Fibroblast of upper back skin (primary cell): ENCODE measurements at regions not wholly inside any gene's neighbourhood (a gene's known extent, or its start where the extent isn't known, plus 50 kb on each side); places are given as distances from the start of the nearest gene placed in this dataset.

Source experiments
- DNase-seq: peaks from one replicate; pipeline ENCODE4 v3.0.0-alpha.2; 2013

DNA sequence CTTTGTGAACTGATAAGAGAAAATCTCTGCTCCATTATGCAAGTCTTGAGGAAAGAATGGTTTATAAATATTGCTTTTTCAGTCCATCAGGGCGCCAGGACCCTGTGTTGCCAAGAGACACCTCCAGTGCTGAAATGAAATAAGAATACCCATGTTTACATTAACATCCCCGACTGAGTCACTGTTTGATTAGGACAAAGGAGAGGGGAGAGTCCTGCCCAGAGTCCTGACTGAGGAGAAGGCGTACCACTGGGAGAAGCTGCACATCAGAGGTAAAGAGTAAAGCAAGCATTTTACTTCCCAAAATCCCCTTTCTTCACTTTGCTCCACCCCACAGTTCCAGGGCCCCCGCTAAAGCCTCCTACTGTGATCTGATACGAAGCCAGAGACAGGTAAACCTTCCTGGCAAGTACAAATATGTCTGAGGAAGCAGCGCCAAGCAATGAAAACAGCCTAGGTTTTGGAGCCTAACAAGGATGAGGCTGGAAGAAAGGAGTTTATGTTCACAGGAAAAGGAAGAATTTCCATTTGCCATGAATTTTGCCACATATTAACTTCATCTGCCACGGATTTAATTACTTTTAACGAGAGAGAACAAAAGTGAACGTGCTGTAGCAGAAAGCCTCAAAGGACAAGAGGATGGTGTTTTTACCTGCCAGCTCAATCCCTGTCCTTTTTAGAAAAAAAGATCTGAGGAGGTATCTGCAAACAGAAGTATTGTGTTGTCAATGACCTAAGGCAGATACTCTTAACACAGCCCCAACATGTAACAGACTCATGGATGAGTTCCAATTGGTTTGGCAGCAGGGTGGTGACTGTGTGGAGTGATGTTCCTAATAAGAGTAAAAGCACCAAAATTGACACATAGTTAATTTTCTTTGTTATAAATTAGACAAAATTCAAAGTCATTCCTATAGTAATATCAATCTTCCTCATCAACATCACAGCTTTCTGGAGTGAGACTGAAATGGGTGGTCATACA lies 209.4 kb upstream of the TLE4 start:
- DNase-seq = peak; percentile 34

DNA sequence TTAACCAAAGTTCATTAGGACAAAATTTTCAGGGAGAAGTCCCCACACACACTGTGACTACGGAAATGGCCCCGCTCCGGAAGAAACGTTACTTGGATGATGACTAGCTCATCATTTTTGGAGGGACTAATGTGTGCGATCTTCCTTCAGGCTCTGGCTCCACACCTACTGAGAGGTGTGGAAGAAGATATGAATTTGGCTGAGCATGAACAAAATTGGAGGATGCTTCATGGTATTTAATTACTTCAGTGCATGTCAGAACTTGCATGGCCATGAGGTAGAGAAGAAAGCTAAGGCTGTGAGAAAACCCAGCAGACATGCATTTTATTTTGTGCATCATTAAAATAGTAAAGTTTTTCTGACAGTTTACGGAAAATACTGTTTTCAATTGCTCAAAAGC lies 202.1 kb upstream of the TLE4 start:
- no peak for DNase-seq

DNA sequence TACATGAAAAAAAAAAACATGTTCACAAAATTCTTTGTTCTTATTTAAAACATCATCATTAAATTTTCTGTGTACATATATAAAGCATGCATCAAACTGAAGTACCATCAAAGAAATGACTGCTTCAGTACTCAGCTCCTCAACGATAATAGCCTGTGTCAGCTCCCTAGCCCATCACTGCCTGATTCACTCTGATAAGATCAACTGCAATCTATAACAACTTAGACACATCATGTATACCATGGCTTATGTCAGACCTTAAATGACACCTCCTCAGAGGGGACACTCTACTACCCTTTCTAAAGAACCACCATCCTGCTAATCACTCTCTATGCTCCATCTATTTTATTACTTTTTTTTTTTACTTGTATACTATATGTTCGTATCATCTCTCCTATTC lies 200.5 kb upstream of the TLE4 start:
- DNase-seq = no peak

DNA sequence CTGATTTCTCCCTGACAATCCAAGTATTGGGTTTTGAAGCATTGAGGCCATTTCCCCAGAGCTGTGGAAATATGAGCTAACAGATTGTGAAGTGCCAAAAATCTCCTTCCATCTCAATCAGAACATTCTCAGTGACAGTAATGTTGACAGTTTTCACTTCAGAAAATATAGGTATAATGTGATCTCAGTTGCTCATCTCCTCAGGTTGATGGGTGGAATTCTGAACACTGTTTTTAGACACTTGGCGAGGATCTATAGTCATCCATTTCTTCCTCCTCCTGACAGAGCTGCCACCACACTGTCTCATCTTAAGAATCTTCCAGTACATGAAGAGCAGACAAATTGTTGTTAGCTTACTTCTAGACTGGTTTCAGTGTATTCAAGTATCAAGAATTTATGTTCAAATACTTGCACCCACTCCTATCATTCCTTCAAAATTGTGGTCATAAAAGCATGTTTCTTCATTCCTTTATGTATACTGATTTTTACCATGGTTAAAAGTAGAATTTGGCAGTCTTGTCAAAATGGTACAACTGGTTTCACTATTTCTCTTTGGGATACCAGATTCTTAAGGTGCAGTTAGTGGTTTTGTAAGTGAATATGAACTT lies 199.7 kb upstream of the TLE4 start:
- DNase-seq = peak; percentile 41

DNA sequence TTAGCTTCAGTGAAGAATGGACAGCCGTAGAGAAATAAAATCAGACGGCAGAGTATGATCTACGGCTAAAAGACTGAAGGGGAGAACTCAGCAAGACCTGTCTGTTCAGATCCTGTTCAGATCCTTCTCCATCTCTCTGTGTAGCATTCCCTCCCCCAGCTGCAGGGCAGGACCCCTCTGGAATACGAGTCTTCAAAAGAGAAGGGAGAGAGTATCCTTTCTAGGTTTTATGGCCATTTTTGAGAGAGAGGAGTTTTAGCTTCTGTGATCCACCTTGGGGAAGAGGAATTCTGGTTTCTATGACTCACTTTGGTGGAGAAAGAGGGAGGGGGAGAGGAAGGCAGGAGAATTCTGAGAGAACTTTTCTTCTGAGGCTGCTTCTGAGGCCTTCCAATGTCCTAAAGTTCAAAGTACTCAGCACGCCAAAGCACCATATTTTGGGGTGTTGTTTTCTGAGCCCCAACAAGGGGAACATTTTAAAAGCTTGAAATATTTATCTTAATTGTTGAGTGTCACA lies 194.4 kb upstream of the TLE4 start:
- peak; percentile 54 for DNase-seq

DNA sequence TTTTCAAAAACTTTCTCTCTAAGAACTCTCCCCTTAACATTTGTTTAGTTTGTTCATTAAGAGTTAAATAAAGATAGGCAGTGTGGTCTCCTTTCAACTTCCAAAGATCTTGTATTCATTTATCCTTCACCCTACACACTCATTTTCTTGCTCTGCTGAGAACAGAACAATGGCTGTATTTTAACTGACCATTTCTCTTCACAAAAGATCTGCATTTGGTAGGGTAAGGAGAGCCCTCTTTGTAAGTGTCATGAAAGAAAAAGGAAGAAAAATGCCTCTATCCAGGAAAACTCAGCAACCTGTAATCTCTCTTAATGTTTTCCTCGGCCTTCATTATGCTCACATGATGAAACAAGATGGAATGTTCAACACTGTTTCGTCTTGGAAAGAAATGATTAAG lies 193.7 kb upstream of the TLE4 start:
- no peak for DNase-seq

DNA sequence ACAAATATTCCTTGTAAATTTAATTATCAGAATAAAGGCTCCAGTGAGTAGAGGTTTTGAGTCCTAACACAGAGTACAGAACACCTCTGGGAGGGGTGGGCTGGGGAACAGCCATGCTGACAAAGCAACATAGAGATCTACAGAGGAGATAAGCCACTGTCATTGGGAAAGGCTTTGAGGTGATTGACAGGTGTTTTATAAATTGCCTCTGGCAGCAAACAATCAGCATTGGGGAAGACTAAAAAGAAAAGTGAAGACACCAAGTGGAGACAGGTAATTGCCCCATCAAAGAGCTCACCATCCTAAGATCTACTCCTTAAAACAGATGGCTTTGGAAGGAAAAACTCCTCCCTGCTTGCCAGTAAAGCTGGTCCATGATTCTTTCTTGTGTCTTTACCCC lies 189.7 kb upstream of the TLE4 start:
- DNase-seq = no peak

DNA sequence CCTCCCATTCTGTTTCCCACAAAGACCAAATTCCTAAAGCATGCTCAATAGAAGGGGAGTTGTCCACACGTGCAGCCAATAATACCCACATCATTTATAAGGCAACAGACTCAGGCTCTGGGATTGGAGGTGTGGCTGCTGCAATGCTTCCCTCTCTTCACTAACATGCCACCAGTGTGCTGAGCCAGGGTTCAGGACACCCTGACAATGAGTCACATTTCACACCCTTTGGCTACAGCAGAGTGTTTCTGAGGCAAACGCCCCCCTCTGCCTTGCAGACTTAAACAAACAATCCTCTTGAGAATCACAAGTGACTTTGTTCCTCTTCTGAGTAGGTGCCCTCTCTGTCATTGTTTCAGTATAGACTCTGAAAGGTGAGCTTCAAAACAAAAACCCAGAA lies 189.3 kb upstream of the TLE4 start:
- DNase-seq = peak; percentile 36

DNA sequence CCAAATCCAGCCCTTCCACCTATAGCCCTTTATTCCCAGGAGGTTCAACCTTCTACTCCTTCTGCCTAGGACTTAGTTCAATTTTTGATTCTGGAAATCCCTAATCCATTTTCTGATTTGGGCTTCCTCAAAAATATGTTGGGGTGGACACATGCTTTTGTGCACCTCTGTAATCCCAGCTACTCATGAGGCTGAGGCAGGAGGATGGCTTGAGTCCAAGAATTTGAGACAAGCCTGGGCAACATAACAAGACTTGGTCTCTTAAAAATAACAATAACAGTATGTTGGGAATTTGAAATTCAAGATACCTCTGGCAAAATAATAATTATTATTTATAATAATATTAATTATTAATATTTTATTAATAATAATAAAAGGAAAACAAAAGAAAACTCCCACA lies 188.7 kb upstream of the TLE4 start:
- no peak for DNase-seq

DNA sequence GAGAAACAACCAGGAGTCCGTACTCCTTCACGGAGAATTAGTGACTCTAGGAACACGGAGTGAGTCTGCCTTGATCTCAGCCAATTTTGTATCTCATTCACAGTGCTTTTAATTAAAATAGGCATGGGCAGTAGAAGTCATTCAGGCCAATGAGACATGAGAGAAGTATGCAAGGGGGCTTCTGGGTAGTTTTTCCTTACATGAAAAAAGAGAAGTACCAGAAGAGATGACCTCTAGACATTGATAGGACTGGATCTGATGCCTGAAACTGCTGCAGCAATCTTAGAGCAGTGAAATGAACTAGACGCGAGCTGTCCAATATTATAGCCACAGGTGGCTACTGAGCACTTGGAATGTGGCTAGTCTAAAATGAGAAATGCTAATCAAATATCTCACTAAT lies 187.7 kb upstream of the TLE4 start:
- no peak for DNase-seq

DNA sequence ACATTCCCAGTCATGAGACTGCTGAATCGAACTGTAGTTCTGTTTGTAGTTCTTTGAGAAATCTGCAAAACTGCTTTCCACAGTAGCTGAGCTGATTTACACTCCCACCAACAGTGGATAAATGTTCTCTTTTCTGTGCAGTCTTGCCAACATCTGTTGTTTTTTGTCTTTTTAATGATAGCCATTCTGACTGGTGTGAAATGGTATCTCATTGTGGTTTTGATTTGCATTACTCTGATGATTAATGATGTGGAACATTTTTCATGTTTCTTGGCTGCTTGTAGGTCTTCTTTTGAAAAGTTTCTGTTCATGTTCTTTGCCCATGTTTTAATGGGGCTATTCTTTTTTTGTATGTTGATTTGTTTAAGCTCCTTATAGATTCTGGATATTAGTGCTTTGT lies 187.3 kb upstream of the TLE4 start:
- peak; percentile 78 for DNase-seq

DNA sequence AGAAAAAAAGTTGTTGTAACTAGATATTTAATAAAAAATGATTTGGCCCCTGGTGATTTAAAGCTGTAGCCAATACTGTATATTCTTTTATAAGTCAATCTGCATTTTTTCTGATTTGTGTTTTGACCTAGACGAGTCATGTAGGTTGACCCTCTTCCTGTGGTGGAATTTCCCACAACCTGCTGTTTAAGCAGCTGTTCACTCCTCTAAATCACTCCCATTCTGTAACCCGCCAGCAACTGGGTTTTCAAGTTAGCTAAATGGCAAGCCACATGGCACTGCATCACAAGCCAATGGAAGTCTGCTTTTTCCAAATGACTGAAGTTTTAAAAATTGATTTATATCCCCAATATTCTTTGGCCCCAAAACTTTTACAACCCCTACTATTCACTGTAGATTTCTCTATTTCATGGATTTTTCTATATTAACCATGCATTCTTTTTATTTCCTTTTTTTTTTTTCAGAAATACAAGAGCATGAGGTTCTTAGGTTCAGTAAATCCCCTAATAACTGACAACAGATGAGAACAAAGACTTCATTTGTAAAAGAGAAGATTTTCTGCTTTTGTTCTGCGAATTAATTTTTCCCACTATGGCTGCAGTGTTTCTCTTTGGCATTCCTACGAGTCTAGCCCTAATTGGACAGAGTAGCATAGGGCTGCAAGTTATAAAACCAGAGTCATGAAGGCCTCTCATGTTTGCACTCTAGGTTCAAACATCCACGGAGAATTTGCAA lies 184.5 kb upstream of the TLE4 start:
- peak; percentile 57 for DNase-seq

DNA sequence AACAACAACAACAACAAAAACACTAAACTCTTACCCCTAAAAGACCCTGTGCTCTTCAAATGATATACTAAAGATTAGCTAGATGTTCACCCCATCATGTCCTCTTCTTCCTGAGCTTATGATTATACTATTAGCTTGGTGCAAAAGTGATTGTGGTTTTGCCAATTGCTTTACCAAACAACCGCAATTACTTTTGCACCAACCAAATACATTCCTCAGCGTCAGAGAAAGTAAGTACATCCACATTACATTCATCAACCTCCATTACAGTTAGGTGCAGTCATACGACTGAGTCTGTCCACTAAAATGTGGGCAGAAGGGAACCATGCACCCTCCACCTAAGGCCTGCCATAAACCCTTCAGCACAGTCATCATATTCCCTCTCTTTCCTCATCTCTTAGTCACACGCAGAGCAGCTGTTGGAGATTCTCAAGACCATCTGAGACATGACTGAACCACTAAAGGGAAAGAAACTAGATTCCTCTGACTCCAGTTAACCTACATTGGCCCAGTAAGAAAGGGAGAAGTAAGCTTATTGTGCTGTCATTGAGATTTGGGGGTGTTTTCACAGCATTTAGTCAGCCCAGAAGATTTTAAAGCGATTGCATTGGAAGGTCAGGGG lies 181.6 kb upstream of the TLE4 start:
- DNase-seq = peak; percentile 77

DNA sequence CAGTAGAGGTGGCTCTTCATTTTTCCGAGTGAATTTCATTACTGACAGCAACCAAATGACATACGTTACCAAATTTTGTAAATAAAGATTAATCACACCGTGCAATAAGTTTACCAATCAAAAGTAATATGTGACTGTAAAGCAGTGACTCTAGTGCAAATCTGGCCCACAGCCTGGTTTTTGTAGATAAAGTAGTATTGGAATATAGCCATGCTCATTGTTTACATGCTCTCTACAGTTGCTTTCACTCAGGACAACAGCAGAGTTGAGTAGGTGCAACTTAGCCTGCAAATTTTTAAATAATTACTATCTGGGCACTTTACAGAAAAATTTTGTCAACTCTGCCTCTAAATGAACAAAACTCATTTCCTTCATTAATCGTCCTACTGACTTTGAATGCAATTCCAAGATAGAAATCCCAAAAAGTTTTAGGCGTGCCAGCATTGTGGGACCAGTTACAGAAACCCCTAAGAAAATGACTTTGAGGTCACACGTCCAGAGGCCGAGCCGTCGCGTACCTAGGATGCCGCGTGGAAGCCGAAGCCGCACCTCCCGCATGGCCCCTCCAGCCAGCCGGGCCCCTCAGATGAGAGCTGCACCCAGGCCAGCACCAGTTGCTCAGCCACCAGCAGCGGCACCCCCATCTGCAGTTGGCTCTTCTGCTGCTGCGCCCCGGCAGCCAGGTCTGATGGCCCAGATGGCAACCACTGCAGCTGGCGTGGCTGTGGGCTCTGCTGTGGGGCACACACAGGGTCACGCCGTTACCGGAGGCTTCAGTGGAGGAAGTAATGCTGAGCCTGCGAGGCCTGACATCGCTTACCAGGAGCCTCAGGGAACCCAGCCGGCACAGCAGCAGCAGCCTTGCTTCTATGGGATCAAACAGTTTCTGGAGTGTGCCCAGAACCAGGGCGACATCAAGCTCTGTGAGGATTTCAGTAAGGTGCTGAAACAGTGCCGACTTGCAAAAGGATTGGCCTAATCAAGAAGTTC lies 180.7 kb upstream of the TLE4 start:
- DNase-seq = no peak

DNA sequence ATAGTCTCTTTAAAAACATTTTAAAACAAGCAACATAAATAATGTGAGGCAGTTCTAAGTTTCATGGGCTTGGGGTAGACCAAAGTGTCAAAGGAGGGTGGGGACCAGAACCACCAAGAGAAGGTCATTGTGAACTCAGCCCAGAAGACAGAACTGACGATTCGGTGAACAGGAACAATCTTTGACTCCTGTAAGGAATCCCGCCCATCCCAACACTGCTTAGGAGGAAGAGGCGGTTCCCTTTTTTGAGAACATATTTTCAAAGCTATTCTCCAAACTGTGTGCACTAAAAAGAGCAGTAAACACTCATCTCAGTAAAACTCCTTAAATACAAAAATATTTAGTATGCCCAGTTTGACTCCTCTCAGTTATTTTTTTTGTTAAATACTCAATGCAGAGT lies 176.5 kb upstream of the TLE4 start:
- DNase-seq = no peak

DNA sequence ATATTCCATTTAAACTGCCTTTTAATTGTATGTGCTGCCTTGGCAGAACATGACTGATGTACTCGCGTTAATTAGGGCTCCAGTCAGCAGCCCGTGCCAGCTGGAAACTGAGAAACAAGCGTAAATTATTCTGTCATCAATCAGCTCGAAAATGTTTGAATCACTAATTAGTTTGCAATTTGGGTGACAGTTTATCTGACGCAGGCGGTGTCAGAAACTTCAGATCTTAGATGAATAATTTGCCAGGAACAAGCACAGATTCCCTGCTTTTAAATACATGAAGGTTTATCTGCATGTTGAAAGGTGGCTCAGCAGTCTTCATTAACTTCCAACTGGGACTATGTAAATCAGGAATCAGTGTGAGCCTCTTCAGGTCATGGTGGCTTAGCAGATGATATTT lies 176.0 kb upstream of the TLE4 start:
- no peak for DNase-seq

DNA sequence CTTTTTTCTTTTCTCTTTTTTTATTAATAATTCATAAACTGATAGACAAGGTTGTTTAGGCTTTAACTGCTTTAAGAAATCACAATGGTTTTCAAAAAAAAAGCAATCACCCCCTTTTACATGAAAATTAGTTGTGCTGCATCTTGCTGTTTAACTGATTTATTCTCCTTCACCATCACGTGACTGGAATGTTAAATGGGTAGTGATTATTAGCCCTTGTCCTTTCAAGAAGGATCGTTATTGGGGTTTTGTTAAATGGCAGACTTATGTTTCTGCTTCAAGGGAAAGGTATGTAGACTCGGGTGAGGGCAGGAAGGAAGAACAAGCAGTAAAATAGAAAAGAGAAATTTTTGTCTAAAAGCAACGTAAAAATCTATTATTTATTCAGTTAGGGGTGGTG lies 175.6 kb upstream of the TLE4 start:
- DNase-seq = no peak

DNA sequence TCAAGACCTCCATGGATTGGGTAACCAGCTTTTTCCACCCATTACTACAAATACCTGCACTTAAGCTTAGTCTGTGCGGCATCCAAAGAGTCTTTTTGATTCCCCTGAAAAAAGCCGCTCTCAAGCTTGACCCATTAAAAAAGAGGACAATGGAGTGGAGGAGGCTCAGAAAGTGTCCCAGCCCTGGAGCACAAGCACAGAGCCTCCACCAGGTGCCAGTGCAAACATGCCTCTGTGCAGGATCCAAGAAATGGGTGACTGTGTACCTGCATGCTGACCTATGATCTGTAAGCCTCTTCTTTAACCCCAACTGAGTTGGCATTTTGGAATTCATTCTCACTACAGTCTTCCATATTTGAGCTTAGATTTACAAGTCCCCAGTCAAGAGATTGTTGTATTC lies 168.3 kb upstream of the TLE4 start:
- no peak for DNase-seq

DNA sequence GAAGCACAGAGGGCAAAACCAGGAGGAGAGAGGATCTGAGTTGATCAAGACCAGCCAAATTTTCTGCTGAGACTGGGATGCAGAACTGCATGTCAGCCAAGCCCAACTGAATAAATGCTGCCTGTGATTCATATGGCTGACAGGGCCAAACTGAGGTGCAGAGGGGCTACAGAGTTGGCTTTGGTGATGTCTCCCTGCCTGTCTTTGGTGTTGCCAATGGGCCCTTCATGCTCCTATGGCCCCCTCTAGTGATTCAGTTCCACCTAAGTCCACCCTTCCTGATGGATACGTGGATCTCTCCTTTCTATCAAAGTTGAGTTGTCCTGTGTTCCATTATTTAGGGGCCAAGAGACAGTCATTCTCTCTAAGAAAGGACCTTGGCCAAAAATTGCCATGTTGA lies 163.6 kb upstream of the TLE4 start:
- peak; percentile 23 for DNase-seq

DNA sequence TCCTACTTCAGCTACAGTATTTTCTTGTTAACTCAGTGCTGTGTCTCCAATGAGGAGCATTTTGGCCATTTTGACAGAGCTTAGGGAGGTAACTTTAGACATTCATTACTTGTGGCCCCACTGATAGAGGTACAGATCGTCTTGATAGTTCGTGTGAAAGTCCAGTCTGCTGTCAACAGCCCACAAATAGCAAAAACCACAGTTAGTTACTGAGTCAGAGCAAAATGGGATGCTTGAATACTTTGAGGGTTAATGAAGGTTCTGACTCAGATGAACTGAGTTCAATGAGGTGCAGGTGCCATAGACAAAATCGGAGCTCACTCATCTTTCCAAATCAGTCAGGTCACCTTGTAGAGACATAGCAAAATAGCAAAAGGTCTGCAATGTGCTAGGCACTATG lies 163.1 kb upstream of the TLE4 start:
- peak; percentile 72 for DNase-seq

DNA sequence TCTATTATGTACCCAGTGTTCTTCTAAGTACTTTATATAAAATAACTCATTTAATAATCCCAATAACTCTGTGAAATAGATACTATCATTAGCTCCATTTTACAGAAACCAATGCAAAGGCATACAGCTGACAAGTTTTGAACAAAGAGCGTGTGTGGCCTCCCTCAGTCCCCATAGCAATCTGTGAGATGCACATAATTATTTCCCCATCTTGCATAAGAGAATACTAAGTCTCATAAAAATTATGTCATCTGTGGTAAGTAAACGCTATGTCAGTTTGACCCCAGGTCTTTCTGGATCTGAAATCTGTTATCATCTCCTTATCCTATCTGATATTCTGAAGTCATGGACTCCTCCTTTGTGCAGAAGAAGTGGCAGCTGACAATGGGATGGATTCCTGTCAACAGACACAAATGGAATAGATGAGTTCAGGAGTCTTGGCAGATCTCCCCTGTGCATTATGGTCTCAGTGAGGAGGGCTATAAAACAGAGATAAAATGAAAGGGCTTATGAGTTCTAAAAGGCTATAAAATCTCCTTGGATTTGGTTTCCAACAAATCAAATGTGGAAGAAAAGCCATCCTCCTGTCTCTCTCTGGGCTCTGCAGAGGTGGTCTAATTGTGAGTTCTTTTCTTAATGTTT lies 162.5 kb upstream of the TLE4 start:
- no peak for DNase-seq
